ENCODE measurements at regions not wholly inside any gene's neighbourhood (a gene's known extent, or its start where the extent isn't known, plus 50 kb on each side); places are given as distances from the start of the nearest gene placed in this dataset.
A peak's percentile ranks its signal among the peaks of the same experiment; 100 is the strongest.

DNA sequence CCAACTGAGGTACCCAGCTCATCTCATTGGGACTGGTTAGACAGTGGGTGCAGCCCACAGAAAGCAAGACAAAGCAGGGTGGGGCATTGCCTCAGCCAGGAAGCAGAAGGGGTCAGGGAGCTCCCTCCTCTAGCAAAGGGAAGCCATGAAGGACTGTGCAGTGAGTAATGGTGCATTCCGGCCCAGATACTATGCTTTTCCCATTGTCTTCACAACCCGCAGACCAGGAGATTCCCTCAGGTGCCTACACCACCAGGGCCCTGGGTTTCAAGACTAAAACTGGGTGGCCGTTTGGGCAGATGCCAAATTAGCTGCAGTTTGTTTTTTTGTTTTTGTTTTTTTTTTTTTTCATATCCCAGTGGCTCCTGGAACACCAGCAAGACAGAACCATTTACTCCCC lies 235.3 kb downstream of the TACR3 start:
- TF ChIP-seq TCF12 (IDR thresholded peaks at IDR 0.05; ENCODE audit: low read depth) = no peak
- TF ChIP-seq, protein P1, sequence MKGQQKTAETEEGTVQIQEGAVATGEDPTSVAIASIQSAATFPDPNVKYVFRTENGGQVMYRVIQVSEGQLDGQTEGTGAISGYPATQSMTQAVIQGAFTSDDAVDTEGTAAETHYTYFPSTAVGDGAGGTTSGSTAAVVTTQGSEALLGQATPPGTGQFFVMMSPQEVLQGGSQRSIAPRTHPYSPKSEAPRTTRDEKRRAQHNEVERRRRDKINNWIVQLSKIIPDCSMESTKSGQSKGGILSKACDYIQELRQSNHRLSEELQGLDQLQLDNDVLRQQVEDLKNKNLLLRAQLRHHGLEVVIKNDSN (IDR thresholded peaks at IDR 0.05) = no peak
- TF ChIP-seq FOXM1 (IDR thresholded peaks at IDR 0.05; ENCODE audit: borderline replicate concordance, low read depth) = no peak
- no peak for TF ChIP-seq EGR1 (IDR thresholded peaks at IDR 0.05)
- TF ChIP-seq CEBPB (IDR thresholded peaks at IDR 0.05) = no peak

GRCh38 chr4:103482893-103483292 lies 236.9 kb downstream of the TACR3 start:
- TF ChIP-seq FOXM1 (IDR thresholded peaks at IDR 0.05; ENCODE audit: borderline replicate concordance, low read depth) = no peak
- TF ChIP-seq, protein P1 (IDR thresholded peaks at IDR 0.05) = no peak
- no peak for TF ChIP-seq NFIC (IDR thresholded peaks at IDR 0.05)
- TF ChIP-seq TAF1 (IDR thresholded peaks at IDR 0.05; ENCODE audit: low read depth) = no peak
- no peak for TF ChIP-seq YY1 (IDR thresholded peaks at IDR 0.05; ENCODE audit: low read depth)

GRCh38 chr4:103482471-103482870 lies 237.3 kb downstream of the TACR3 start:
- TF ChIP-seq TCF12 (IDR thresholded peaks at IDR 0.05; ENCODE audit: low read depth) = no peak
- TF ChIP-seq ZBTB7A (IDR thresholded peaks at IDR 0.05; ENCODE audit: low read depth) = no peak
- TF ChIP-seq FOXM1 (IDR thresholded peaks at IDR 0.05; ENCODE audit: borderline replicate concordance, low read depth) = no peak
- no peak for TF ChIP-seq REST (IDR thresholded peaks at IDR 0.05; ENCODE audit: low read depth)
- TF ChIP-seq YY1 (IDR thresholded peaks at IDR 0.05; ENCODE audit: low read depth) = no peak

DNA sequence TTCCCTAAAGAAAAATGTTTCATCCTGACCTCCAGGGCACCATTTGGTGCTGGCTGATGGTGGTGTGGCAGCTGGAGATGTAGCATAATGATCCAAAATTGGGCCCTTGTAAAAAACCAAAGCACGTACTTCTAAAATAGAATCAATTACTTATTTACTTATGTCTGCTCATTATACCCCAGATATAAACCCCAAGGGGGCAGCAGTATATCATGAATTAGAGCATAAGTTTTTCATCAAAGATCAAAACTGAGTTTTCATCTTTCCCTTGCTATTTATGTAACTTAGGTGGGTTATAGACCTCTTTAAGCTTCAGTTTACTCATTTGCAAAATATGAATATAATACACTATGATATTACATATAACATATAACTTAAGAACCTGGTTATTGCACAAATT lies 241.1 kb downstream of the TACR3 start:
- TF ChIP-seq TCF12 (IDR thresholded peaks at IDR 0.05; ENCODE audit: low read depth) = no peak
- TF ChIP-seq RAD21 (IDR thresholded peaks at IDR 0.05; ENCODE audit: low read depth) = peak; percentile 39; the same call in 1 of the 2 replicates
- TF ChIP-seq CREB1 (IDR thresholded peaks at IDR 0.05; ENCODE audit: low read depth) = no peak

- TF ChIP-seq FOXM1 (IDR thresholded peaks at IDR 0.05; ENCODE audit: borderline replicate concordance, low read depth) (no peak), TAF1 (IDR thresholded peaks at IDR 0.05; ENCODE audit: low read depth) (no peak), ZBTB7A (IDR thresholded peaks at IDR 0.05; ENCODE audit: low read depth) (no peak), EP300 (IDR thresholded peaks at IDR 0.05; ENCODE audit: borderline replicate concordance) (no peak), CREB1 (IDR thresholded peaks at IDR 0.05; ENCODE audit: low read depth) (no peak), YY1 (IDR thresholded peaks at IDR 0.05; ENCODE audit: low read depth) (no peak), TCF12 (IDR thresholded peaks at IDR 0.05; ENCODE audit: low read depth) (no peak), CEBPB (IDR thresholded peaks at IDR 0.05) (no peak), RAD21 (IDR thresholded peaks at IDR 0.05; ENCODE audit: low read depth) (no peak), REST (IDR thresholded peaks at IDR 0.05; ENCODE audit: low read depth) (no peak), TEAD4 (IDR thresholded peaks at IDR 0.05) (no peak), MAX (IDR thresholded peaks at IDR 0.05) (no peak)
- TF ChIP-seq, protein P1 (IDR thresholded peaks at IDR 0.05) = no peak
These were observed 241.6 kb downstream of the TACR3 start for GRCh38 chr4:103478210-103478609.

DNA sequence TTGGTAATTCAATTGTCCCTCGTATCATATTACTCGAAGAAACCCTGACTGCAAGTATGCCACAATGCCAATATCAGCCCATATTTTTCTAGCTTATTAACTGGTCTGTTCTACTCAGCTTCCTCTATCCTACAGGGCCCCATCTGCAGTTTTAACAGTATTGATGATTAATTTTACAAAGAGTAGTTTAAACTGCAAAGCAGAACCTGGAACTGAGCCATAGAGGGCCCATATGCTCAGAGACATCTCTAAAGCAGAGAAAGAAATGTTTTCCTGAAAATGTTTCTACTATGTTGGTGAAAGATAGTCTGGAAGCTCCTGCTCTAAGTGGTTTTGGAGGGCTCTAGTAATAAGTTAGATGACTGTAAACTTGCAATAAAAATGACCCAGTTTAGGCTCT lies 259.4 kb upstream of the CENPE start:
- TF ChIP-seq REST (IDR thresholded peaks at IDR 0.05; ENCODE audit: low read depth) (no peak), CREB1 (IDR thresholded peaks at IDR 0.05; ENCODE audit: low read depth) (no peak), FOXM1 (IDR thresholded peaks at IDR 0.05; ENCODE audit: borderline replicate concordance, low read depth) (no peak), TCF12 (IDR thresholded peaks at IDR 0.05; ENCODE audit: low read depth) (no peak), EP300 (IDR thresholded peaks at IDR 0.05; ENCODE audit: borderline replicate concordance) (no peak), YY1 (IDR thresholded peaks at IDR 0.05; ENCODE audit: low read depth) (no peak), NFIC (IDR thresholded peaks at IDR 0.05) (no peak)
- TF ChIP-seq, protein P1 (IDR thresholded peaks at IDR 0.05) = no peak

Data from Ishikawa (cell line).